PC-9 (cell line): ENCODE measurements at regions not wholly inside any gene's neighbourhood (a gene's known extent, or its start where the extent isn't known, plus 50 kb on each side); places are given as distances from the start of the nearest gene placed in this dataset.

Experiments used
- BruUV-seq: library from RNA; stranded (reverse); fragments of 400-500 nt; replicated peaks from 2 replicates; lab custom pipeline; 2021; lab: Mats Ljungman, UMichigan
- CTCF ChIA-PET: fragments of 300-600 bp; sonication (Branson Sonifier 250); formaldehyde crosslinking; loops from one replicate; lab custom pipeline; 2022; ENCODE audit warnings: antibody characterized with exemption; lab: Charles Lee
- POLR2A ChIA-PET: fragments of 300-600 bp; sonication (Branson Sonifier 250); formaldehyde crosslinking; loops from one replicate; lab custom pipeline; 2022; ENCODE audit warnings: antibody characterized with exemption; ENCODE audit not compliant: unreplicated experiment; lab: Charles Lee
- DNase-seq, 2 experiments: peaks; one replicate each; pipeline versions ENCODE4 v3.0.0 to v3.0.0-alpha.2; 2015 to 2022; ENCODE audit warnings: mixed read lengths in 1 of 2
- H2AFZ ChIP-seq: fragments of 200-600 bp; sonication (generic); 2 replicates; pipeline ENCODE4 v1.8.1; 2017; ENCODE audit warnings: antibody characterized with exemption
- H3F3A ChIP-seq: fragments of 200-600 bp; sonication (generic); 2 replicates; pipeline ENCODE4 v1.8.1; 2017; ENCODE audit warnings: antibody characterized with exemption, mild to moderate bottlenecking, low read depth; ENCODE audit not compliant: insufficient read depth
- H3K27ac ChIP-seq: fragments of 200-600 bp; sonication (generic); 2 replicates; pipeline ENCODE4 v1.6.1; 2016; ENCODE audit warnings: mixed run types
- H3K27me3 ChIP-seq: fragments of 200-600 bp; sonication (generic); 2 replicates; pipeline ENCODE4 v1.6.1; 2016; ENCODE audit warnings: low read depth, mixed run types; ENCODE audit not compliant: insufficient read depth
- H3K36me3 ChIP-seq: fragments of 200-600 bp; sonication (generic); 2 replicates; pipeline ENCODE4 v1.6.1; 2016; ENCODE audit warnings: low read depth, mixed run types
- H3K4me1 ChIP-seq: fragments of 200-600 bp; sonication (generic); replicated peaks from 2 replicates; pipeline ENCODE4 v1.6.1; 2016; ENCODE audit warnings: mixed run types; ENCODE audit not compliant: insufficient read depth
- H3K4me2 ChIP-seq: fragments of 200-600 bp; sonication (generic); 2 replicates; pipeline ENCODE4 v1.6.1; 2017; ENCODE audit warnings: mixed run types
- H3K4me3 ChIP-seq: fragments of 200-600 bp; sonication (generic); 2 replicates; pipeline ENCODE4 v1.6.1; 2016; ENCODE audit warnings: mixed run types
- H3K79me2 ChIP-seq: fragments of 200-600 bp; sonication (generic); 2 replicates; pipeline ENCODE4 v1.6.1; 2017; ENCODE audit warnings: low read depth, mixed run types
- H3K9me2 ChIP-seq: fragments of 200-600 bp; sonication (generic); 2 replicates; pipeline ENCODE4 v1.8.1; 2017; ENCODE audit warnings: mild to moderate bottlenecking; ENCODE audit not compliant: insufficient read depth
- H3K9me3 ChIP-seq: fragments of 200-600 bp; sonication (generic); 2 replicates; pipeline ENCODE4 v1.8.1; 2016; ENCODE audit warnings: low read depth; ENCODE audit not compliant: insufficient read depth
- H4K20me1 ChIP-seq: fragments of 200-600 bp; sonication (generic); 2 replicates; pipeline ENCODE4 v1.8.1; 2017; ENCODE audit not compliant: insufficient read depth
- EZH2 ChIP-seq: fragments of 200-600 bp; sonication (generic); IDR thresholded peaks from 2 replicates; pipeline ENCODE4 v1.8.0; 2017; ENCODE audit warnings: antibody characterized with exemption, low read depth
- intact Hi-C: fragments of 100-400 bp; cut with micrococcal nuclease; formaldehyde crosslinking; loops from one replicate; pipeline ENCODE4 v1.10.0; 2022; ENCODE audit not compliant: unreplicated experiment
- TF ChIP-seq, protein P1 (sequence below): fragments of 200-600 bp; sonication (generic); conservative IDR thresholded peaks from 2 replicates; pipeline ENCODE4 v1.6.1; 2017; ENCODE audit warnings: mixed run types, antibody characterized with exemption, mild to moderate bottlenecking, moderate library complexity

DNA sequence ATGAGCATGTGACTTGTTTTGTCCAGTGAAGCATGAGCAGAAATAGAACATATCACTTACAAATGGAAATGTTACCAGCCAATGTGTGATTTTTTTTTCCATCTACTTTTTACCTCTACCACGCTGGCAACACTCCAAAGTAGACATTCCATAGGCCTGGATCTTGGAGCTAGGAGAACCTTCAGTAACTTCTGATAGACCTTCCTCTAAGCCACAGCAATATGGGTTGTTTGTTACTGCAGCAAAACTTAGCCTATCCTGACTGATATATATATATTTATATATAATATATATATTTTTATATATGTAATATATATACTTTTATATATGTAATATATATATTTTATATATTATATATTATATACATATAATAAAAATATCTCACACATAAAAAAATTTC, 284.4 kb upstream of the XYLT1 start:
- POLR2A ChIA-PET: no interaction called here
- Histone ChIP-seq H3K4me2 (no peak overlapping the region), H2AFZ (no peak overlapping the region), H3K27me3 (0 out of 2 replicates have a peak, but pooled peaks cover 12% of the 10 kb centered on the region), H3K9me3 (no peaks in the 10 kb centered on the region), H3K4me1 (no peaks in the 10 kb centered on the region), H3K79me2 (no peaks in the 10 kb centered on the region), H3K9me2 (no peaks in the 10 kb centered on the region), H3K4me3 (no peak overlapping the region), H3K36me3 (no peaks in the 10 kb centered on the region), H3F3A (no peaks in the 10 kb centered on the region), H3K27ac (no peak overlapping the region), H4K20me1 (no peaks in the 10 kb centered on the region)
- no TSS peak for BruUV-seq
- CTCF ChIA-PET: no interaction called here
- DNase-seq: no peak
- intact Hi-C loops: no loop called here
- TF ChIP-seq, protein P1, sequence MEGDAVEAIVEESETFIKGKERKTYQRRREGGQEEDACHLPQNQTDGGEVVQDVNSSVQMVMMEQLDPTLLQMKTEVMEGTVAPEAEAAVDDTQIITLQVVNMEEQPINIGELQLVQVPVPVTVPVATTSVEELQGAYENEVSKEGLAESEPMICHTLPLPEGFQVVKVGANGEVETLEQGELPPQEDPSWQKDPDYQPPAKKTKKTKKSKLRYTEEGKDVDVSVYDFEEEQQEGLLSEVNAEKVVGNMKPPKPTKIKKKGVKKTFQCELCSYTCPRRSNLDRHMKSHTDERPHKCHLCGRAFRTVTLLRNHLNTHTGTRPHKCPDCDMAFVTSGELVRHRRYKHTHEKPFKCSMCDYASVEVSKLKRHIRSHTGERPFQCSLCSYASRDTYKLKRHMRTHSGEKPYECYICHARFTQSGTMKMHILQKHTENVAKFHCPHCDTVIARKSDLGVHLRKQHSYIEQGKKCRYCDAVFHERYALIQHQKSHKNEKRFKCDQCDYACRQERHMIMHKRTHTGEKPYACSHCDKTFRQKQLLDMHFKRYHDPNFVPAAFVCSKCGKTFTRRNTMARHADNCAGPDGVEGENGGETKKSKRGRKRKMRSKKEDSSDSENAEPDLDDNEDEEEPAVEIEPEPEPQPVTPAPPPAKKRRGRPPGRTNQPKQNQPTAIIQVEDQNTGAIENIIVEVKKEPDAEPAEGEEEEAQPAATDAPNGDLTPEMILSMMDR: no peak
- no peak for TF ChIP-seq EZH2

- Histone ChIP-seq H3K27ac (no peak overlapping the region), H3K4me2 (no peak overlapping the region), H3K9me3 (no peaks in the 10 kb centered on the region), H4K20me1 (no peaks in the 10 kb centered on the region), H3K4me3 (no peak overlapping the region), H3K36me3 (no peaks in the 10 kb centered on the region), H3F3A (no peaks in the 10 kb centered on the region), H3K4me1 (no peaks in the 10 kb centered on the region), H3K27me3 (peaks cover 9% of the 10 kb centered on the region; the same call in 1 of the 2 replicates), H2AFZ (no peak overlapping the region), H3K9me2 (no peaks in the 10 kb centered on the region), H3K79me2 (no peaks in the 10 kb centered on the region)
- no peak for TF ChIP-seq EZH2
- POLR2A ChIA-PET: no interaction called here
- intact Hi-C loops: no loop called here
- no peak for DNase-seq
- BruUV-seq: no TSS peak
- CTCF ChIA-PET: no interaction called here
Measured at GRCh38 chr16:17753434-17753833, 282.7 kb upstream of the XYLT1 start.

DNA sequence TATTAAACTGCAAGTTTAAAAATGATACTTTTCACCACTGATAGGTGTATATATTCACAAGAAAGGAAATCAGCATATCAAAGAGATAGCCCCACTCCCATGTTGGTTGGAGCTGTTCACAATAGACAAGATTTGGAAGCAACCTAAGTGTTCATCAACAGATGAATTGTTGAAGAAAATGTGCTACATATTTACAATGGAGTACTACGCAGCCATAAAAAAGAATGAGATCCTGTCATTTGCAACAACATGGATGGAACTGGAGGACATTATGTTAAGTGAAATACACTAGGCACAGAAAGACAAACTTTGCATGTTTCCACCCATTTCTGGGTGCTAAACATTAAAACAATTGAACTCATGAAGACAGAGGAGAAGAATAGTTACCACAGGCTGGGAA, 278.9 kb upstream of the XYLT1 start:
- Histone ChIP-seq H3K79me2 (no peaks in the 10 kb centered on the region), H3K4me3 (no peak overlapping the region), H3K9me2 (no peaks in the 10 kb centered on the region), H3F3A (no peaks in the 10 kb centered on the region), H3K9me3 (no peaks in the 10 kb centered on the region), H2AFZ (no peak overlapping the region), H4K20me1 (no peaks in the 10 kb centered on the region), H3K27me3 (peaks cover 25% of the 10 kb centered on the region), H3K27ac (no peak overlapping the region), H3K4me2 (no peak overlapping the region), H3K4me1 (no peaks in the 10 kb centered on the region), H3K36me3 (no peaks in the 10 kb centered on the region)
- intact Hi-C loops: no loop called here
- BruUV-seq: no TSS peak
- ChIA-PET POLR2A (no interaction called here), CTCF (no interaction called here)
- TF ChIP-seq EZH2: no peak
- TF ChIP-seq, protein P1: no peak
- DNase-seq: no peak

DNA sequence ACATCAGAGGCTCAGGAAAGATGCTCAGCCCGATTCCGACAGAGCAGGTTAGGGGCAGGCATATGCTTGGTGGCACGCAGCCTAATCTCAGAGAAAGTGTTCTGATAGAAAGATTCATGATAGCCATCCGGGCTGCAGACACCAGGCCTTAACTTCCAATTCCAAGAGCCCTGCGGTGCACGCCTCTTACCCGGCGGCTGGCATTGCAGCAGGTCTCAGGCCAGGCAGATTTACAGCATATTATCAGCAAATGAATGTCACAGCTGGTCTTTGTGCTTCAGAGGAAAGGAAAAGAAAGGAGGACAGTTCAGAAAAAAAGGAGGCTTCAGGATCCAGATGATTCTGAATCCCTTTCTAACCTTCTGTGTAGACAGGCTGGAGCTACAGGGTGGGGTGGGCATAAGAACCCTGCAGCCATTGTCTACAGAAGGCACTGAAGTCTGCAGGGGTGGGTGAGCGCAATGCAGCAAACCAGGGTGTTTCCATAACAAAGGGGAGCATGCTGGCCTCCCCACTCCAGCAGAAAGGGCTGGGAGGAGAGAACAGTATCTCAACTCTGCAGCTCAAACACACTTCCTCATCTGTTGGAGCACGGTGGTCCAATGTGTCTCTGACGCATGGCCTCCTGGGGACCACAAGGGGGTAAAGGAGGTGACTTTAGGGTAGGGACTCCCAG, 277.4 kb upstream of the XYLT1 start:
- no peaks in the 10 kb centered on the region for H3K9me3 ChIP-seq
- CTCF ChIA-PET: no interaction called here

More for the DNA sequence above, 277.4 kb upstream of the XYLT1 start:
- TF ChIP-seq EZH2: no peak
- TF ChIP-seq, protein P1: no peak
- POLR2A ChIA-PET: no interaction called here
- no peaks in the 10 kb centered on the region for H3F3A ChIP-seq
- H3K27me3 ChIP-seq: peaks cover 29% of the 10 kb centered on the region
- intact Hi-C loops: no loop called here
- no peak for DNase-seq
- H3K36me3 ChIP-seq: no peaks in the 10 kb centered on the region
- H4K20me1 ChIP-seq: no peaks in the 10 kb centered on the region
- no peak overlapping the region for H3K27ac ChIP-seq
- H3K9me2 ChIP-seq: no peaks in the 10 kb centered on the region
- H3K4me1 ChIP-seq: no peaks in the 10 kb centered on the region
- H2AFZ ChIP-seq: no peak overlapping the region
- H3K4me2 ChIP-seq: no peak overlapping the region
- BruUV-seq: no TSS peak
- H3K4me3 ChIP-seq: no peak overlapping the region
- no peaks in the 10 kb centered on the region for H3K79me2 ChIP-seq
